A673 (cell line): ENCODE measurements at regions not wholly inside any gene's neighbourhood (a gene's known extent, or its start where the extent isn't known, plus 50 kb on each side); places are given as distances from the start of the nearest gene placed in this dataset.

Experiments
- BruUV-seq: library from RNA; stranded (reverse); fragments of 400-500 nt; replicated peaks from 2 replicates; lab custom pipeline; 2021; lab: Mats Ljungman, UMichigan
- CTCF ChIA-PET: fragments of 300-600 bp; sonication (Branson Sonifier 250); formaldehyde crosslinking; loops from one replicate; lab custom pipeline; 2022; ENCODE audit warnings: antibody characterized with exemption; lab: Charles Lee
- POLR2A ChIA-PET: fragments of 300-600 bp; sonication (Branson Sonifier 250); formaldehyde crosslinking; loops from one replicate; lab custom pipeline; 2022; ENCODE audit warnings: antibody characterized with exemption; ENCODE audit not compliant: low non-redundant PET; lab: Charles Lee
- DNase-seq: peaks from one replicate; pipeline ENCODE4 v3.0.0-alpha.2; 2015; ENCODE audit warnings: low spot score
- H3K27ac ChIP-seq: fragments of 200-600 bp; sonication (generic); 2 replicates; pipeline ENCODE4 v1.5.1; 2016; ENCODE audit warnings: mixed run types, low read depth, mild to moderate bottlenecking, mixed read lengths, antibody characterized with exemption, low read length; ENCODE audit not compliant: poor library complexity, severe bottlenecking
- H3K27me3 ChIP-seq: fragments of 200-600 bp; sonication (generic); replicated peaks from 2 replicates; pipeline ENCODE4 v1.6.1; 2017; ENCODE audit warnings: mixed run types, low read depth, mild to moderate bottlenecking, mixed read lengths, antibody characterized with exemption, low read length; ENCODE audit not compliant: insufficient read depth, poor library complexity
- H3K36me3 ChIP-seq: fragments of 200-600 bp; sonication (generic); 2 replicates; pipeline ENCODE4 v1.6.1; 2016; ENCODE audit warnings: mixed run types, mild to moderate bottlenecking, mixed read lengths, antibody characterized with exemption, low read length; ENCODE audit not compliant: insufficient read depth, poor library complexity, severe bottlenecking
- H3K4me1 ChIP-seq: fragments of 200-600 bp; sonication (generic); 2 replicates; pipeline ENCODE4 v1.6.1; 2017; ENCODE audit warnings: mixed run types, mild to moderate bottlenecking, mixed read lengths, antibody characterized with exemption, low read length; ENCODE audit not compliant: insufficient read depth, poor library complexity, severe bottlenecking
- H3K4me3 ChIP-seq: fragments of 200-600 bp; sonication (generic); 2 replicates; pipeline ENCODE4 v1.5.1; 2016; ENCODE audit warnings: low read depth, mixed run types, mild to moderate bottlenecking, mixed read lengths, low read length; ENCODE audit not compliant: poor library complexity, severe bottlenecking
- H3K9me3 ChIP-seq: fragments of 200-600 bp; sonication (generic); 2 replicates; pipeline ENCODE4 v1.6.1; 2016; ENCODE audit warnings: mixed run types, low read depth, mild to moderate bottlenecking, mixed read lengths, antibody characterized with exemption, low read length; ENCODE audit not compliant: poor library complexity, severe bottlenecking
- EZH2 ChIP-seq: fragments of 200-600 bp; sonication (generic); IDR thresholded peaks from 2 replicates; pipeline ENCODE4 v1.6.1; 2017; ENCODE audit warnings: borderline replicate concordance, low read depth, mild to moderate bottlenecking, mixed read lengths, antibody characterized with exemption, low read length; ENCODE audit not compliant: poor library complexity, severe bottlenecking
- intact Hi-C: fragments of 100-400 bp; cut with micrococcal nuclease; formaldehyde crosslinking; loops from one replicate; pipeline ENCODE4 v1.10.0; 2022; ENCODE audit not compliant: unreplicated experiment
- TF ChIP-seq, protein P1 (sequence below): fragments of 300-800, 200-600 bp; sonication (generic); conservative IDR thresholded peaks from 2 replicates; pipeline ENCODE4 v1.5.1; 2017; ENCODE audit warnings: low read depth, mild to moderate bottlenecking, antibody characterized with exemption, low read length, moderate library complexity, mixed read lengths

DNA sequence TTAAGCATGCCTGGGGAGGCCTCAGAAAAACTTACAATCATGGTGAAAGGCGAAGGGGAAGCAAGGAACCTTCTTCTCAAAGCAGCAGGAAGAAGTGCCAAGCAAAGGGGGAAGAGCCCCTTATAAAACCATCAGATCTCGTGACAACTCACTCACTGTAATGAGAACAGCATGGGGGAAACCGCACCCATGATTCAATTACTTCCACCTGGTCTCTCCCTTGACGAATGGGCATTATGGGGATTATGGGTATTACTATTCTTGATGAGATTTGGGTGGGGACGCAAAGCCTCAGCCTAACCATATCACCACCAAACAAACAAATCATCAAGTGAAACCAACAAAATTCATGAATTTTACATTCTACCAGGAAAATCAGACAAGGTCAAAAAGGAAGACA is 76.7 kb upstream of the TAB3 start:
- TF ChIP-seq, protein P1, sequence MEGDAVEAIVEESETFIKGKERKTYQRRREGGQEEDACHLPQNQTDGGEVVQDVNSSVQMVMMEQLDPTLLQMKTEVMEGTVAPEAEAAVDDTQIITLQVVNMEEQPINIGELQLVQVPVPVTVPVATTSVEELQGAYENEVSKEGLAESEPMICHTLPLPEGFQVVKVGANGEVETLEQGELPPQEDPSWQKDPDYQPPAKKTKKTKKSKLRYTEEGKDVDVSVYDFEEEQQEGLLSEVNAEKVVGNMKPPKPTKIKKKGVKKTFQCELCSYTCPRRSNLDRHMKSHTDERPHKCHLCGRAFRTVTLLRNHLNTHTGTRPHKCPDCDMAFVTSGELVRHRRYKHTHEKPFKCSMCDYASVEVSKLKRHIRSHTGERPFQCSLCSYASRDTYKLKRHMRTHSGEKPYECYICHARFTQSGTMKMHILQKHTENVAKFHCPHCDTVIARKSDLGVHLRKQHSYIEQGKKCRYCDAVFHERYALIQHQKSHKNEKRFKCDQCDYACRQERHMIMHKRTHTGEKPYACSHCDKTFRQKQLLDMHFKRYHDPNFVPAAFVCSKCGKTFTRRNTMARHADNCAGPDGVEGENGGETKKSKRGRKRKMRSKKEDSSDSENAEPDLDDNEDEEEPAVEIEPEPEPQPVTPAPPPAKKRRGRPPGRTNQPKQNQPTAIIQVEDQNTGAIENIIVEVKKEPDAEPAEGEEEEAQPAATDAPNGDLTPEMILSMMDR, result no peak
- TF ChIP-seq EZH2, result no peak
- CTCF ChIA-PET, result no interaction called here
- H3K27ac ChIP-seq, result no peak overlapping the region
- intact Hi-C loops, result no loop called here
- no peak overlapping the region for H3K4me3 ChIP-seq
- no peaks in the 10 kb centered on the region for H3K4me1 ChIP-seq
- POLR2A ChIA-PET, result no interaction called here
- H3K27me3 ChIP-seq, result no peaks in the 10 kb centered on the region
- BruUV-seq, result no TSS peak
- H3K9me3 ChIP-seq, result no peaks in the 10 kb centered on the region
- H3K36me3 ChIP-seq, result no peaks in the 10 kb centered on the region
- DNase-seq, result peak; percentile 3

DNA sequence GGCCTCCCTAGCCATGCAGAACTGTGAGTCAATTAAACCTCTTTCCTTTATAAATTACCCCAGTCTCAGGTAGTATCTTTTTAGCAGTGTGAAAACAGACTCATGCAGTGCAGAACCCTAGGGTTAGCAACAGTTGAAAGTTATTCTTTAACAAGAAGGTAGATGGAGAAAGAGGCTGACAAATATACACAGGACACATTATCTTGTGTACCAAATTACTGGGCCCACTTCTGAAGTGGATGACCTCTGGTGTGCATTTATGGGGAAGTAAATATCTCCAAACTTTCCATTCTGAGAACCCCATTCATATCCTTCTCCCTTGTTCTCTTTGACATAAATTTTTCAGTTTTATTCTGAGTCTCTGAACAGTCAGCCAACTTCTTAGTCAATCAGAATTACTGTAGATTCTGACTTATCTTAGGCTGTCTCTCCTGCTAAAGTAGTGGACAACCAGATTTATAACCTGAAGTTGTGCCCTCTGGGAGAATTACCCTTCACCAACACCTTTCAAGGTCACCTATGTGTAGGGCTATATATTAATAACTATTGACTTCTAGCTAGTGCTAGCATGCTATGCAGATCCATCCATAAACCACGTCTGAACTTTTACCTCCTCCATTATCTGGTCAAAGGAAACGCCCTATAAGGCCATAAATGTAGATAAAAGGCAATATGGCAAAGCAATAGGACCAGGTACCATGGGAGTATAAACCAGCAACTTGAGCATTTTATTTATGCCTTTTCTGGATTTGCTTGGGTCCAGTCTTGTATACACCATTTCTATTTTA is 72.5 kb upstream of the TAB3 start:
- Histone ChIP-seq H3K27me3 (no peaks in the 10 kb centered on the region), H3K9me3 (no peaks in the 10 kb centered on the region), H3K36me3 (no peaks in the 10 kb centered on the region), H3K27ac (no peak overlapping the region), H3K4me3 (no peak overlapping the region), H3K4me1 (no peaks in the 10 kb centered on the region)
- DNase-seq, result no peak
- BruUV-seq, result no TSS peak
- POLR2A ChIA-PET, result no interaction called here
- TF ChIP-seq, protein P1, result no peak
- no peak for TF ChIP-seq EZH2
- intact Hi-C loops, result no loop called here
- CTCF ChIA-PET, result no interaction called here

DNA sequence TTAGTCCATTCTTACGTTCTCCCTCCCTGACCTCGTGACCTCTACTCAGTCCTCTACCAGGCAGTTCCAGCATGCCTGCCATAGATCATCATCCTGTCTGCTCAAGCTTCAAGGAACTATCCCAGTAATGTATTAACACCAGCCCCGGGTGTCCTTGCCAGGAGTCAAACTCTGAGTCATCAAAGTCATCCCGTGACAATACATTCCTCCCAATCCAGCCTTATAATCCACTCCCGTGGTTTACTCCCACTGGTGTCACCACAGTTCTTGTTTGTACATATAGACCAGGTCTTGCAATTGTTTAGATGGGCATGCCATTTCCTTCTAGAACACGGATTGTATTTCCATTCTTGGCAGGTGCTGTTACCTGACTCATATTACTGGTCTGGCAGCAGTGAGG is 68.7 kb upstream of the TAB3 start:
- Histone ChIP-seq H3K27me3 (no peaks in the 10 kb centered on the region), H3K9me3 (no peaks in the 10 kb centered on the region), H3K27ac (no peak overlapping the region), H3K4me3 (no peak overlapping the region), H3K4me1 (no peaks in the 10 kb centered on the region), H3K36me3 (no peaks in the 10 kb centered on the region)
- intact Hi-C loops, result no loop called here
- BruUV-seq, result no TSS peak
- POLR2A ChIA-PET, result no interaction called here
- TF ChIP-seq, protein P1, result no peak
- no peak for DNase-seq
- CTCF ChIA-PET, result no interaction called here
